ENCODE measurements at regions not wholly inside any gene's neighbourhood (a gene's known extent, or its start where the extent isn't known, plus 50 kb on each side); places are given as distances from the start of the nearest gene placed in this dataset.

DNA sequence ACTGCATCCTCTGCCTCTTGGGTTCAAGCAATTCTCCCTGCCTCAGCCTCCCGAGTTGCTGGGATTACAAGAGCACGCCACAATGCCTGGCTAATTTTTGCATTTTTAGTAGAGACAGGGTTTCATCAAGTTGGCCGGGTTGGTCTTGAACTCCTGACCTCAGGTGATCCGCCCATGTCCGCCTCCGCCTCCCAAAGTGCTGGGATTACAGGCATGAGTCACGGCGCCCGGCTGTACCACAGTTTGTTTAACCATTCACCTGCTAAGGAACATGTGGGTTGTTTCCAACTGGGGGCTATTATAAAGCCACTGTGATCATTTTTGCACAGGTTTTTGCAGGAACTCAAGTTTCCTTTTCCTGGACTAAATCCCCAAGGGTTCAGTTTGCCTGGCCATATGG is 123.2 kb upstream of the RAP2B start:
- peak in 2 of 3 donors; percentile 51 to 53 for DNase-seq
- TF ChIP-seq, protein P1, sequence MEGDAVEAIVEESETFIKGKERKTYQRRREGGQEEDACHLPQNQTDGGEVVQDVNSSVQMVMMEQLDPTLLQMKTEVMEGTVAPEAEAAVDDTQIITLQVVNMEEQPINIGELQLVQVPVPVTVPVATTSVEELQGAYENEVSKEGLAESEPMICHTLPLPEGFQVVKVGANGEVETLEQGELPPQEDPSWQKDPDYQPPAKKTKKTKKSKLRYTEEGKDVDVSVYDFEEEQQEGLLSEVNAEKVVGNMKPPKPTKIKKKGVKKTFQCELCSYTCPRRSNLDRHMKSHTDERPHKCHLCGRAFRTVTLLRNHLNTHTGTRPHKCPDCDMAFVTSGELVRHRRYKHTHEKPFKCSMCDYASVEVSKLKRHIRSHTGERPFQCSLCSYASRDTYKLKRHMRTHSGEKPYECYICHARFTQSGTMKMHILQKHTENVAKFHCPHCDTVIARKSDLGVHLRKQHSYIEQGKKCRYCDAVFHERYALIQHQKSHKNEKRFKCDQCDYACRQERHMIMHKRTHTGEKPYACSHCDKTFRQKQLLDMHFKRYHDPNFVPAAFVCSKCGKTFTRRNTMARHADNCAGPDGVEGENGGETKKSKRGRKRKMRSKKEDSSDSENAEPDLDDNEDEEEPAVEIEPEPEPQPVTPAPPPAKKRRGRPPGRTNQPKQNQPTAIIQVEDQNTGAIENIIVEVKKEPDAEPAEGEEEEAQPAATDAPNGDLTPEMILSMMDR (IDR thresholded peaks at IDR 0.05), result no peak
- no peak for TF ChIP-seq POLR2A (IDR thresholded peaks at IDR 0.05)
- Histone ChIP-seq H3K4me3 (no peak overlapping the region), H3K27me3 (no peaks in the 10 kb centered on the region), H3K27ac (no peak overlapping the region), H3K9me3 (no peaks in the 10 kb centered on the region), H3K4me1 (peaks cover 0 to 5% (median 0%) of the 10 kb centered on the region in 4 donors), H3K36me3 (no peaks in the 10 kb centered on the region)

DNA sequence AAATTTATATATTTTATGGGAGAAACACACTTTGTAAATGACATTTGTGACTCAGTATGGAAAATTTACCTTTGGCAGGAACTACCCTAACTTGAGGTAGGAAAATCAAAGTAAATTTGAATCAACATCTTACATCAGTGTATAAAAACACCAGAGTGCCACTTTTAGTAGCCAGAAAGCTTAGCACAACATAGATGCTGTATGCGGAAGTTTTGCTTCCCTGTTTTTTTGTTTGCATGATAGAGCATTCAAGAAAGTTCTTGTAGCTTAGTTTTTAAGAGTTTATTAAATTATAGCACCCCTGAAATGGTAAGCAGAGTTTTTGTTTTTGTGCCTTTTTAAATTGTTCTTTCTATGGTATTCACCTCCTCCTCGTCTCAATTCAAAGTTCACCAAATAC is 120.8 kb upstream of the RAP2B start:
- Histone ChIP-seq H3K4me1 (peaks cover 0 to 5% (median 0%) of the 10 kb centered on the region in 4 donors), H3K36me3 (no peaks in the 10 kb centered on the region), H3K27ac (no peak overlapping the region), H3K9me3 (no peaks in the 10 kb centered on the region), H3K4me3 (no peak overlapping the region), H3K27me3 (no peaks in the 10 kb centered on the region)
- DNase-seq, result no peak
- no peak for TF ChIP-seq POLR2A (IDR thresholded peaks at IDR 0.05)
- TF ChIP-seq, protein P1 (IDR thresholded peaks at IDR 0.05), result no peak

DNA sequence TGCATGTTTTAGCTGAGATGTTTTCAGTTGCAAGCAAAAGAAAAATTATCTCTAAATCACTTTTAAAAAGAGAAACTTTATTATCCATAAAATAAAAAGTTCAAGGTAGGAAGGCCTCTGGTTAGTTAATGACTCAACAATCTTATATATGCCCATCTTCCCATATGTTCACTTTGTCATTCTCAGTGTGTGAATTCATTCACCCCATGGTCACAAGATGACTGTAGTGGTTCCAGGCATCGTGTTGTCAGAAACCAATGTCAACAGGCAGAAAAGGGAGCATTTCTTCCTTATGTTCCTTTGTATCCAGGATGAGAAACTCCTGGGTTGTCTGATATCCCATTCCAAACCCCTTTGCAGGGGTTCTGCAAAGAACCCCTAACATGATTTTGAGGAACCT is 119.9 kb upstream of the RAP2B start:
- H3K27ac ChIP-seq, result no peak overlapping the region
- H3K36me3 ChIP-seq, result no peaks in the 10 kb centered on the region
- no peaks in the 10 kb centered on the region for H3K27me3 ChIP-seq
- H3K4me1 ChIP-seq, result peaks cover 0 to 5% (median 0%) of the 10 kb centered on the region in 4 donors
- no peak overlapping the region for H3K4me3 ChIP-seq
- H3K9me3 ChIP-seq, result no peaks in the 10 kb centered on the region
- TF ChIP-seq POLR2A (IDR thresholded peaks at IDR 0.05), result no peak
- TF ChIP-seq, protein P1 (IDR thresholded peaks at IDR 0.05), result no peak
- DNase-seq, result no peak

GRCh38 chr3:153043729-153044328 is 118.2 kb upstream of the RAP2B start:
- no peaks in the 10 kb centered on the region for H3K27me3 ChIP-seq
- H3K4me3 ChIP-seq, result no peak overlapping the region
- H3K36me3 ChIP-seq, result no peaks in the 10 kb centered on the region
- peaks cover 0 to under 1% (median 0%) of the 10 kb centered on the region in 4 donors for H3K4me1 ChIP-seq
- no peaks in the 10 kb centered on the region for H3K9me3 ChIP-seq
- no peak overlapping the region for H3K27ac ChIP-seq
- TF ChIP-seq, protein P1 (IDR thresholded peaks at IDR 0.05), result no peak
- no peak for TF ChIP-seq POLR2A (IDR thresholded peaks at IDR 0.05)
- DNase-seq, result no peak

- H3K4me3 ChIP-seq, result no peak overlapping the region
- DNase-seq, result no peak
- no peaks in the 10 kb centered on the region for H3K36me3 ChIP-seq
- no peak overlapping the region for H3K27ac ChIP-seq
- TF ChIP-seq, protein P1 (IDR thresholded peaks at IDR 0.05), result no peak
- TF ChIP-seq POLR2A (IDR thresholded peaks at IDR 0.05), result no peak
- no peaks in the 10 kb centered on the region for H3K4me1 ChIP-seq
- H3K27me3 ChIP-seq, result no peaks in the 10 kb centered on the region
- no peaks in the 10 kb centered on the region for H3K9me3 ChIP-seq
Observed at GRCh38 chr3:153045150-153045549, 116.9 kb upstream of the RAP2B start.

- Histone ChIP-seq H3K27ac (no peak overlapping the region), H3K9me3 (no peaks in the 10 kb centered on the region)
Observed at GRCh38 chr3:153050978-153051377, 111.0 kb upstream of the RAP2B start.

More at GRCh38 chr3:153050978-153051377, 111.0 kb upstream of the RAP2B start:
- no peaks in the 10 kb centered on the region for H3K36me3 ChIP-seq
- no peaks in the 10 kb centered on the region for H3K4me1 ChIP-seq
- no peak overlapping the region for H3K4me3 ChIP-seq
- no peak for DNase-seq
- TF ChIP-seq, protein P1 (IDR thresholded peaks at IDR 0.05), result no peak
- no peak for TF ChIP-seq POLR2A (IDR thresholded peaks at IDR 0.05)
- no peaks in the 10 kb centered on the region for H3K27me3 ChIP-seq
